PC-9 (cell line): ENCODE measurements at regions not wholly inside any gene's neighbourhood (a gene's known extent, or its start where the extent isn't known, plus 50 kb on each side); places are given as distances from the start of the nearest gene placed in this dataset.
"Not testable (repeated sequence)": the region's sequence is repeated elsewhere in the genome, so short reads cannot be mapped to it uniquely, and the experiment has no call there.

Source experiments
- BruUV-seq: library from RNA; stranded (reverse); fragments of 400-500 nt; replicated peaks from 2 replicates; lab custom pipeline; 2021; lab: Mats Ljungman, UMichigan
- CTCF ChIA-PET: fragments of 300-600 bp; sonication (Branson Sonifier 250); formaldehyde crosslinking; loops from one replicate; lab custom pipeline; 2022; ENCODE audit warnings: antibody characterized with exemption; lab: Charles Lee
- POLR2A ChIA-PET: fragments of 300-600 bp; sonication (Branson Sonifier 250); formaldehyde crosslinking; loops from one replicate; lab custom pipeline; 2022; ENCODE audit warnings: antibody characterized with exemption; ENCODE audit not compliant: unreplicated experiment; lab: Charles Lee
- DNase-seq, 2 experiments: peaks; one replicate each; pipeline versions ENCODE4 v3.0.0 to v3.0.0-alpha.2; 2015 to 2022; ENCODE audit warnings: mixed read lengths in 1 of 2
- H2AFZ ChIP-seq: fragments of 200-600 bp; sonication (generic); 2 replicates; pipeline ENCODE4 v1.8.1; 2017; ENCODE audit warnings: antibody characterized with exemption
- H3F3A ChIP-seq: fragments of 200-600 bp; sonication (generic); 2 replicates; pipeline ENCODE4 v1.8.1; 2017; ENCODE audit warnings: antibody characterized with exemption, mild to moderate bottlenecking, low read depth; ENCODE audit not compliant: insufficient read depth
- H3K27ac ChIP-seq: fragments of 200-600 bp; sonication (generic); 2 replicates; pipeline ENCODE4 v1.6.1; 2016; ENCODE audit warnings: mixed run types
- H3K27me3 ChIP-seq: fragments of 200-600 bp; sonication (generic); 2 replicates; pipeline ENCODE4 v1.6.1; 2016; ENCODE audit warnings: low read depth, mixed run types; ENCODE audit not compliant: insufficient read depth
- H3K36me3 ChIP-seq: fragments of 200-600 bp; sonication (generic); 2 replicates; pipeline ENCODE4 v1.6.1; 2016; ENCODE audit warnings: low read depth, mixed run types
- H3K4me1 ChIP-seq: fragments of 200-600 bp; sonication (generic); replicated peaks from 2 replicates; pipeline ENCODE4 v1.6.1; 2016; ENCODE audit warnings: mixed run types; ENCODE audit not compliant: insufficient read depth
- H3K4me2 ChIP-seq: fragments of 200-600 bp; sonication (generic); 2 replicates; pipeline ENCODE4 v1.6.1; 2017; ENCODE audit warnings: mixed run types
- H3K4me3 ChIP-seq: fragments of 200-600 bp; sonication (generic); 2 replicates; pipeline ENCODE4 v1.6.1; 2016; ENCODE audit warnings: mixed run types
- H3K79me2 ChIP-seq: fragments of 200-600 bp; sonication (generic); 2 replicates; pipeline ENCODE4 v1.6.1; 2017; ENCODE audit warnings: low read depth, mixed run types
- H3K9me2 ChIP-seq: fragments of 200-600 bp; sonication (generic); 2 replicates; pipeline ENCODE4 v1.8.1; 2017; ENCODE audit warnings: mild to moderate bottlenecking; ENCODE audit not compliant: insufficient read depth
- H3K9me3 ChIP-seq: fragments of 200-600 bp; sonication (generic); 2 replicates; pipeline ENCODE4 v1.8.1; 2016; ENCODE audit warnings: low read depth; ENCODE audit not compliant: insufficient read depth
- H4K20me1 ChIP-seq: fragments of 200-600 bp; sonication (generic); 2 replicates; pipeline ENCODE4 v1.8.1; 2017; ENCODE audit not compliant: insufficient read depth
- intact Hi-C: fragments of 100-400 bp; cut with micrococcal nuclease; formaldehyde crosslinking; loops from one replicate; pipeline ENCODE4 v1.10.0; 2022; ENCODE audit not compliant: unreplicated experiment

DNA sequence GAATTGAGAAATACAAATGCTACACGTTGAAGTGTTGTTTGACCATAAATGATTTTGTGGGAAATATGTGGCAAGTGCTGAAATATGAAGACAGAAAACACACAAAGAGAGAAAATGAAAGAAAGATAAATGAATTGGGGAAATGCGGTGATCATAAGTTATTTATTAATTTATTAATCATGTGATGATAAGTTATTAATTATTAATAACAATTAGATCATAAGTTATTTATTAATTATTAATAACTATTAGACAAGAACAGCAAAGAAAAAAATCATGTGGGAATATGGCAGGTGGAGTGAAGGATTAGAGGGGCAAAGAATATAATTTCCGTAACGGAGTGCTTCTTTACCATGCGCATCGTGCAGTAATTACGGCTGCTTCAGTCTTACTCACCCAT, 126.6 kb downstream of the OR4F15 start:
- H3K9me2 ChIP-seq, H3K9me3 ChIP-seq, H3K36me3 ChIP-seq, H3K79me2 ChIP-seq, H4K20me1 ChIP-seq, DNase-seq, H3K27me3 ChIP-seq, H3F3A ChIP-seq, H3K4me3 ChIP-seq, H3K4me1 ChIP-seq, BruUV-seq, H3K4me2 ChIP-seq, intact Hi-C loops, H3K27ac ChIP-seq, POLR2A ChIA-PET, H2AFZ ChIP-seq, CTCF ChIA-PET: not testable (repeated sequence)

DNA sequence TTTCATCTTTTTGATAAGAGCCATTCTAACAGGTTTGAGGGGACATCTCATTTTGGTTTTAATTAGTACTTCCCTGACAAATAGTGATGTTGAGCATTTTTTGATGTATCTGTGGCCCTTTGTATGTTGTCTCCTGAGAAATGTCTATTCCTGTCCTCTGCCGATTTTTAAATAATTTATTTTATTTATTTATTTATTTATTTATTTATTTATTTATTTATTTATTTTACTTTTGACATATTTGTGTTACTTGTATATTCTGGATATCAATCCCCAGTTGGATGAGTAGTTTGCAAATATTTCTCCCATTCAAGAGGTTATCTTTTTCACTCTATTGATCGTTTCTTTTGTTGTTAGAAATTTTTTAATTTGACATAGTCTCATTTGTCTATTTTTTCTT, 133.9 kb downstream of the OR4F15 start:
- H4K20me1 ChIP-seq, H3K9me3 ChIP-seq, H2AFZ ChIP-seq, DNase-seq, POLR2A ChIA-PET, H3K27ac ChIP-seq, H3K9me2 ChIP-seq, H3K4me3 ChIP-seq, H3K79me2 ChIP-seq, BruUV-seq, intact Hi-C loops, H3K4me2 ChIP-seq, CTCF ChIA-PET, H3F3A ChIP-seq, H3K4me1 ChIP-seq, H3K36me3 ChIP-seq, H3K27me3 ChIP-seq: not testable (repeated sequence)

DNA sequence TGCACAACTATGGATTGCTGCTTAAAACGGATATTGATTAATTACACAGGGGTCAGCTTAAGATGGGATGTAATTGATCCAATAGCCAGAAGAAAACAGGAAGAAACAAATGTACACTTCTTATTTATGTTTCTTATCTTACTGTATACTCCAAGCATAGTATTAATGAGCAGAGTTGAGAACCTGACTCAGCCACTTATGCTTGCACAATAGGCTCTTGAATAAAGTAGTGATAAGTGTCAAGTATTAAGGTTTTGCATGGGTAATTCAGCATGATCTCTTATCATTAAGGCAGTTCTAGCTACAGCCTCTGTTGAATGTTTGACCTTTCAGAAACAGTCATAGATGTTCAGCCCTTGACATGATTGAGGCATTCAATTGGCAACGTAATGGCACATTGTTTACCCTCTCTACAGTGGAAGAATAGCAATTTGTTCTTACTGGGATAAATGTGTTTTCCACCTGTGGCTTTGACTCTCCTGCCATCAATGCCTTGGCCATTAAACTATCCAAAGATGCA, 136.5 kb downstream of the OR4F15 start:
- H3K79me2 ChIP-seq, intact Hi-C loops, BruUV-seq, H3K4me1 ChIP-seq, H3K9me2 ChIP-seq, H3K4me3 ChIP-seq, DNase-seq, H3K4me2 ChIP-seq, H3F3A ChIP-seq, H4K20me1 ChIP-seq, POLR2A ChIA-PET, H2AFZ ChIP-seq, CTCF ChIA-PET, H3K9me3 ChIP-seq, H3K36me3 ChIP-seq, H3K27ac ChIP-seq, H3K27me3 ChIP-seq: not testable (repeated sequence)

DNA sequence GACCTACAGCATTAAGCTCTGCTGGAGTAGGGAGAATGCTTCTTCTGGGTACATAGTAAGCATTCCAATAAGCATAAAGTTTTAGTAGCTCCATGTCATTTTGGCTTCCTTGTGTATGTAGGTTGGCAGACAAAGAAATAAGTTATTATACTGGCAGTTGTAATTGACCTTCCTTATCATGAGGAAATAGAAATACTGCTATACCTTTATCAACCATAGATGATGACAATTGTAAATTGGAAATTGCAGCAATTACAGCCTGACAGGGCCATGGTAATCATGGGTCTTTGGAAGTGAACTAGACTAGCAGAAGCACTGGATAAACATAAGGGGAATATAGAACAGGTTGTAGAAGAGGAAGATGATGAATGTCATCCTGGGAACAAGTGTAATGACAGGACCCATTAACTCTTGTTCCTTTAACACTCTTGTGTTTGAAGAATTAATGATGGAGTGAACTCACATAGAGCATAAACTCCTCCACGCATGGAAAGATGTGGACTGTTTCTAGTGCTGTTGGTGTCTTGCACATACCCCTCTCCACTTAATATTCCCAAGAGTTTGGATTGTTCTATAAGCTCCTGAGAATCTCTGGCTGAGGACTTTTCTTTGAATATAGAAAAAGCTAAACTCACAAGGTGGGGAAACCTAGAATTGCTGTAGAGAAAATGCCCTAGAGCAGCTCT, 137.5 kb downstream of the OR4F15 start:
- H3K27ac ChIP-seq, H3F3A ChIP-seq, CTCF ChIA-PET, H3K27me3 ChIP-seq, POLR2A ChIA-PET, H3K4me1 ChIP-seq, H3K9me3 ChIP-seq, BruUV-seq, H3K79me2 ChIP-seq, H3K36me3 ChIP-seq, H3K4me2 ChIP-seq, H3K4me3 ChIP-seq, intact Hi-C loops, H4K20me1 ChIP-seq, H3K9me2 ChIP-seq, H2AFZ ChIP-seq, DNase-seq: not testable (repeated sequence)

DNA sequence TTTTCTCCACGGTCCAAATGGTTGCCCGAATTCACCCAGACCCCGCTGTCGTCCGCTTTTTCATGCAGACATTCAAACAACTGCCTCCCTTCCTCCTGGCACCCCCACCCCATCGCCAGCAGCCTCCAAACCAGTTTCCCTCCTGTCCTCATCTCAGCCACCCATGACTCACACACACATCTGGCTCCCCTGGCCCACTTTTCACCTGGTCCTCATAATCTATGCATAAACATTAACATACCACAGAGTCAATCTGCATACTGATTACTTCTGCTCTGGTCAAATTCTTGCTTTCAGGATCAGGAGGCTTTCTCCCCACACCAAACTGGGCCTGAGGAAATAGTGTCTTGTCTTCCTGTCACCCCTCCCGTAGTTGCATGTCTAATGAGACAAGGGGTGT, 142.0 kb downstream of the OR4F15 start:
- H3K9me3 ChIP-seq, DNase-seq, H3K4me2 ChIP-seq, H3K9me2 ChIP-seq, H3K36me3 ChIP-seq, H4K20me1 ChIP-seq, intact Hi-C loops, CTCF ChIA-PET, H3K27ac ChIP-seq, H3K79me2 ChIP-seq, POLR2A ChIA-PET, H3K4me3 ChIP-seq, H3F3A ChIP-seq, H2AFZ ChIP-seq, H3K4me1 ChIP-seq, BruUV-seq: not testable (repeated sequence)
- H3K27me3 ChIP-seq = peaks cover 11% of the 10 kb centered on the region; the same call in 1 of the 2 replicates

DNA sequence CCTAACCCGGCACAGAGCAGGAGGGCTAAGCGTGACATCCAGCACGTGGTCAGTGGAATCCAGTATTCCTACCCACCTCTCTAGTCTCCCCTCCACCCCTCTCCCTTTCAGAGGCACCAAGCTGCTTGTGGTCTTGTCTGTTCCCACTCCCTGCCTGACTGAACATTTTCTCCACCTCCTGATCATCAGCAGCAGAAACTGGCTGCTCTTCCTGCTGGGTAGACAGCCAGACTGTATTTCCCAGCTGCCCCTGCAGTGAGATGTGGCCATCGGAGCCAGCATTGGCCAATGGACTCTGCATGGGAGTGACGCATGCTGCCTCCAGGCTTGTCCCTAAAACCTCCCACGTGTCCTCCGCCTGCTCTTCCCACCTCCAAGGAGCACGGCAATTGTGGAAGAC, 143.8 kb downstream of the OR4F15 start:
- H3K79me2 ChIP-seq, BruUV-seq, H4K20me1 ChIP-seq, intact Hi-C loops, CTCF ChIA-PET, H3K4me2 ChIP-seq, H3K36me3 ChIP-seq, H3K27me3 ChIP-seq, POLR2A ChIA-PET, H3F3A ChIP-seq, H3K27ac ChIP-seq, H3K4me3 ChIP-seq, H3K9me2 ChIP-seq, DNase-seq, H3K4me1 ChIP-seq, H3K9me3 ChIP-seq, H2AFZ ChIP-seq: not testable (repeated sequence)

DNA sequence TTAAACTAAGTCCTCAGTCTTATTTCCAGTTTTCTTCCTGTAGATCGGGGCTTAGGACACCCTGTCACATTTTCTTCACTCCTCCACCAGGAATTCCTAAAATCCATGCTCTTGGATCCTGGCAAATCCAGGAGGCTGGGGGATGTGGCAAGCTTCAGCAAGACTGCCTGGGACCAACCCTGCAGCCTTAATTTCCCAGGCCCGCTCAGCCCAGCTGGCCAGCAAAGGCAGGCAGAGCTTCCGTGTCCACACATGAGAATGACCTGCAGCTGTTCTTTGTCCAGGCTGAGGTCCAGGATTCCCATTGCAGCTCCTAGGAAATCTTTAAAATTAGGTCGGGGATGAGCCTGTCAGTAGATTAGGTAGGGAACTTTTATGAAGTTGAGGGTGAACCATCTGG, 146.7 kb downstream of the OR4F15 start:
- H3F3A ChIP-seq, CTCF ChIA-PET, H3K9me2 ChIP-seq, H3K36me3 ChIP-seq, H2AFZ ChIP-seq, H3K4me2 ChIP-seq, H3K4me3 ChIP-seq, H3K9me3 ChIP-seq, H4K20me1 ChIP-seq, DNase-seq, H3K27me3 ChIP-seq, H3K4me1 ChIP-seq, intact Hi-C loops, POLR2A ChIA-PET, H3K27ac ChIP-seq, BruUV-seq: not testable (repeated sequence)
- peaks cover 11% of the 10 kb centered on the region for H3K79me2 ChIP-seq
